Effector memory CD8-positive, alpha-beta T cell (primary cell): ENCODE measurements at regions not wholly inside any gene's neighbourhood (a gene's known extent, or its start where the extent isn't known, plus 50 kb on each side); places are given as distances from the start of the nearest gene placed in this dataset.
"Not testable (repeated sequence)": the region's sequence is repeated elsewhere in the genome, so short reads cannot be mapped to it uniquely, and the experiment has no call there.

Source experiments
- ATAC-seq: fragments of 150-1000 bp; cut with Tn5 transposase; replicated peaks from 2 replicates; pipeline ENCODE4 v1.10.0; 2021; ENCODE audit warnings: mild to moderate bottlenecking, moderate library complexity
- DNase-seq, 3 experiments: peaks; one replicate each; pipeline ENCODE4 v3.0.0; 2021
- H3K27ac Mint-ChIP-seq, 2 donors: one replicate each; pipeline ENCODE4 v1.8.0; 2022; ENCODE audit warnings: mild to moderate bottlenecking in 2 of 2, mixed read lengths in 2 of 2, moderate library complexity in 2 of 2
- H3K27me3 Mint-ChIP-seq, 2 donors: one replicate each; pipeline ENCODE4 v1.8.0; 2022; ENCODE audit warnings: mixed read lengths in 2 of 2
- H3K36me3 Mint-ChIP-seq: one replicate; pipeline ENCODE4 v1.8.0; 2022; ENCODE audit warnings: mild to moderate bottlenecking, moderate library complexity, mixed read lengths; ENCODE audit not compliant: insufficient read depth
- H3K4me1 Mint-ChIP-seq, 2 donors: one replicate each; pipeline ENCODE4 v1.8.0; 2022; ENCODE audit warnings: low read depth in 2 of 2, mixed read lengths in 2 of 2
- H3K4me3 Mint-ChIP-seq, 2 donors: one replicate each; pipeline ENCODE4 v1.8.0; 2022; ENCODE audit warnings: mild to moderate bottlenecking in 2 of 2, mixed read lengths in 2 of 2, moderate library complexity in 2 of 2
- H3K9me3 Mint-ChIP-seq, 2 donors: one replicate each; pipeline ENCODE4 v1.8.0; 2022; ENCODE audit warnings: mixed read lengths in 2 of 2

DNA sequence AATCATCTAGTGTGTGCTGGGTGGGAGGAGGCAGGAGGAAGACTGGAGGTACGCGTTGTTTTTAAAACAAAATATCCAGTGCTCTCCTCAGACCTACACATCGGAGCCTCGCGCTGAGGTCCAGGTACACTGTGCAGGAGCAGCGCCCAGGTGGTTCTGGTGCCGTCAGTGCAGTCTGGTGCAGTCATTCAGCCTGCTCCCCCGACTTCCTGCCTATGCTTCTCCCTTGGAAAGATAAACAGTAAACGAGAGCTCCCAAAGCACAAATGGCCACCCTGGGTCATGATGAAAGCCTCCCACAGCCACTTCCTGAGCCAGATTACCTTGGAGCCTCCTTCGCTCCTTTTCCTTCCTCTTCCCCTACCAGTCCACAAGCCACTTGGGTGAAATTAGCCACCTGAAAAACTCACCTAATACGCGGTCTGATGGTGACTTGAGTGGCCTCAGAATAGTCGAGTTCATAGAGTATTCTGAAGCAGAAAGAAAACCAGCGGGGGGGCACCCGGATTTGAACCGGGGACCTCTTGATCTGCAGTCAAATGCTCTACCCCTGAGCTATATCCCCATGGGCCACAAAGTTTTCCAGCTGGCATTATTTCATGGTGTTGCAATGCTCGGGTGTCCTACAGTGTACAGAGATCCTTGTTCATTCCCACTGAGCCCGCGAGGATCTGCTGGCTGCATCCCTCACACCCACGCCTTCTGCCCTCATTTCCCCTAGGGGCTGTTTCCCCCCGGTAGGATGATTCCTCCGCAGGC, 82.5 kb downstream of the ZNF467 start:
- peak overlapping the region in 1 of 2 donors; percentile 29 for H3K27ac Mint-ChIP-seq
- ATAC-seq (no peak), DNase-seq (no peak)
- H3K27me3 Mint-ChIP-seq = peaks cover 66 to 87% of the 10 kb centered on the region in 2 donors
- H3K36me3 Mint-ChIP-seq = peaks cover 2% of the 10 kb centered on the region
- no peak overlapping the region for H3K4me3 Mint-ChIP-seq
- H3K4me1 Mint-ChIP-seq = no peaks in the 10 kb centered on the region
- H3K9me3 Mint-ChIP-seq = no peaks in the 10 kb centered on the region

GRCh38 chr7:149689291-149689721, 84.1 kb downstream of the ZNF467 start:
- Mint-ChIP-seq H3K36me3 (no peaks in the 10 kb centered on the region), H3K4me3 (no peak overlapping the region), H3K27me3 (peaks cover 65 to 83% of the 10 kb centered on the region in 2 donors), H3K27ac (no peak overlapping the region), H3K9me3 (no peaks in the 10 kb centered on the region), H3K4me1 (no peaks in the 10 kb centered on the region)
- ATAC-seq (no peak), DNase-seq (no peak)

- Mint-ChIP-seq H3K4me3 (no peak overlapping the region), H3K27me3 (peaks cover 68 to 83% of the 10 kb centered on the region in 2 donors), H3K27ac (no peak overlapping the region), H3K4me1 (no peaks in the 10 kb centered on the region), H3K9me3 (no peaks in the 10 kb centered on the region), H3K36me3 (no peaks in the 10 kb centered on the region)
- DNase-seq = no peak
- ATAC-seq = no peak
Observed at GRCh38 chr7:149688836-149689235, 84.6 kb downstream of the ZNF467 start.

DNA sequence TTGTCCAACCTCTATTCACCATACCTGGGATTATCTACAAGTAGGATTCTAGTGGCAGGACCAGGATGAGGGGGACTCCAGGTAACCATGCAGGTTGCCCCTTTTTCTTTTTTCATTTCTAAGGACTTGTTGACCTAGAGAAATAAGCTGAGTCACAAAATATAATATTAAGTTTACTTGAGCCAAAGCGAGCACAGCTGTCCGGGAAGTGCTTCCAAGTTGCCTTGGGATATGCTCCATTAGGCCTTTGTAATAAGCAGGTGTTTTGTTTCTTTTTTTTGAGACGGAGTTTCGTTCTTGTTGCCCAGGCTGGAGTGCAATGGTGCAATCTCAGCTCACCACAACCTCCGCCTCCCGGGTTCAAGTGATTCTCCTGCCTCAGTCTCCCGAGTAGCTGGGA, 85.6 kb downstream of the ZNF467 start:
- H3K27me3 Mint-ChIP-seq = peaks cover 58 to 76% of the 10 kb centered on the region in 2 donors
- not testable (repeated sequence) for H3K36me3 Mint-ChIP-seq, H3K27ac Mint-ChIP-seq, H3K9me3 Mint-ChIP-seq, H3K4me1 Mint-ChIP-seq, H3K4me3 Mint-ChIP-seq, DNase-seq, ATAC-seq

DNA sequence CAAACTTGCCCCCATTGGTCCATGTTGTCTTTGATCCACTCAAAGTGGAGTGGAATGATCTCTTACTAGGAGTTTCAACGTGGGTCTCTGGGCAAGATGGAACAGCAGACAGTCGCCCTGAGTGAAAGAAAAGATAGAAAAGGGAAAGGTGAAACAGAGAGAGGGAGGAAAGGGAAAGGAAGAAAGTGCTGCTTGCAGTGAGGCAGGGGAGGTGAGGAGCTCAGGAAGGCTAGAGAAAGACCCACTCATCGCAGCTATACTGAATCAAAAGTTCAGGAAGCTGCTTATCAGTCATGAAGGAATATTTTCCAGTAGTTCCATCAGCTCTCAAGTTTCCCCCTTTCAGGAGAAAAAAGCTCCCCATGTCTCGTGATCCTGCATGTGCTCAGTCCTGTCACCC, 86.9 kb downstream of the ZNF467 start:
- no peak overlapping the region for H3K27ac Mint-ChIP-seq
- peaks cover 57 to 75% of the 10 kb centered on the region in 2 donors for H3K27me3 Mint-ChIP-seq
- no peaks in the 10 kb centered on the region for H3K4me1 Mint-ChIP-seq
- H3K9me3 Mint-ChIP-seq = no peaks in the 10 kb centered on the region
- no peak overlapping the region for H3K4me3 Mint-ChIP-seq
- H3K36me3 Mint-ChIP-seq = no peaks in the 10 kb centered on the region
- ATAC-seq (no peak), DNase-seq (no peak)

GRCh38 chr7:149686011-149686410, 87.4 kb downstream of the ZNF467 start:
- H3K9me3 Mint-ChIP-seq = peaks cover 0 to under 1% of the 10 kb centered on the region in 2 donors
- H3K36me3 Mint-ChIP-seq = no peaks in the 10 kb centered on the region
- ATAC-seq = no peak
- no peak overlapping the region for H3K27ac Mint-ChIP-seq
- peaks cover 57 to 75% of the 10 kb centered on the region in 2 donors for H3K27me3 Mint-ChIP-seq
- DNase-seq = no peak
- no peaks in the 10 kb centered on the region for H3K4me1 Mint-ChIP-seq
- H3K4me3 Mint-ChIP-seq = no peak overlapping the region

DNA sequence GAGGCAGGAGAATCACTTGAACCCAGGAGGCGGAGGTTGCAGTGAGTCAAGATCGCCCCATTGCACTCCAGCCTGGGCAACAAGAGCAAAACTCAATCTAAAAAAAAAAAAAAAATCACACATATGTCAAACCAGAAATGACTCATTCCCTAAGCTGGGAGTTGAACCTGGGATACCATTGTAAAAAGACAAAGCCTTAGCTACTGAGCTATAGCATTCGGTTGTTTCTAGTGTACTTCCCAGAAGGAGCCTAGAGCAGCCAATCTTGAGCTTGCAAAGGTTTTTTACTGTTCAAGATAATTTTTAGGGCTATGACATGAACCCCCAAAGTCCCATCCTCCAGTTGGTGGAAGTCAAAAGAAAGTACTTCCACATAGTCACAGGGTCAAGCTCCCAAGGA, 87.9 kb downstream of the ZNF467 start:
- peaks cover 0 to 6% of the 10 kb centered on the region in 2 donors for H3K9me3 Mint-ChIP-seq
- H3K4me3 Mint-ChIP-seq = no peak overlapping the region
- no peaks in the 10 kb centered on the region for H3K4me1 Mint-ChIP-seq
- H3K27me3 Mint-ChIP-seq = peaks cover 57 to 75% of the 10 kb centered on the region in 2 donors
- DNase-seq = no peak
- no peaks in the 10 kb centered on the region for H3K36me3 Mint-ChIP-seq
- no peak overlapping the region for H3K27ac Mint-ChIP-seq
- no peak for ATAC-seq

GRCh38 chr7:149683898-149684297, 89.5 kb downstream of the ZNF467 start:
- H3K4me1 Mint-ChIP-seq = no peaks in the 10 kb centered on the region
- DNase-seq (no peak), ATAC-seq (no peak)
- H3K27me3 Mint-ChIP-seq = peaks cover 53 to 74% of the 10 kb centered on the region in 2 donors
- peaks cover 0 to 7% of the 10 kb centered on the region in 2 donors for H3K9me3 Mint-ChIP-seq
- H3K4me3 Mint-ChIP-seq = no peak overlapping the region
- no peaks in the 10 kb centered on the region for H3K36me3 Mint-ChIP-seq
- H3K27ac Mint-ChIP-seq = no peak overlapping the region

DNA sequence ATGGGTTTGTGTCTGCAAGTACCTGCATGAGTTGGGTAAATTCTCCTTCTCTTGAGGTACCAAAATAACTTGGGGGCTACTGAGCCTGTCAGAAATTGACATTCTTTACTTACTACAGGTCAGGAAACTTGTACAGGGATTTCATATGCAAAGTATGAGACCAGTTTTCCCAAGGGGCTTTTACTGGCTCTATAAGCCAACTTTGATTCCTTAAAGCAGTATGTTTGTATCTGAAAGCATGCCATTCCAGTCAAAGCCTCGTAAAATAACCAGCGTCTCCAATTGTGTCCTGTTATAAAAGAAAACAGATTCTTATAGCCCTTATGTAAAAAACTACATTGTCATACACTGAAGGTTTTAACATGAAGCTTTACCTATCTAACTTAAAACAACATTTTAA, 90.2 kb downstream of the ZNF467 start:
- Mint-ChIP-seq H3K27me3 (peaks cover 52 to 74% of the 10 kb centered on the region in 2 donors), H3K4me1 (no peaks in the 10 kb centered on the region), H3K9me3 (peaks cover 0 to 7% of the 10 kb centered on the region in 2 donors), H3K27ac (no peak overlapping the region), H3K4me3 (no peak overlapping the region), H3K36me3 (no peaks in the 10 kb centered on the region)
- ATAC-seq (no peak), DNase-seq (no peak)

DNA sequence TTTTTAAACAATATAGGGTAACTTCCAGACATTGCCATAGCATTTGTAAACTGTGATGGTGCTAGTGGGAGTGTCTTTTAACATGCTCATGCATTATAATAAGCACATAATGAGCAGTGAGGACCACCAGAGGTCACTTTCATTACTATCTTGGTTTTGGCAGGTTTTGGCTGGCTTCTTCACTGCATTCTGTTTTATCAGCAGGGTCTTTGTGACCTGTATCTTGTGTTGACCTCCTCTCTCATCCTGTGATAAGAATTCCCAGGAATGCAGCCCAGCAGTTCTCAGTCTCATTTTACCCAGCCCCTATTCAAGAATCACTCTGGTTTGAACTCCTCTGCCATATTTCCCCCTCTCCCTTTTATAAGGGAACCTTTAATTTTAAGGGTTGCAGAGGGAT, 91.3 kb downstream of the ZNF467 start:
- H3K27me3 Mint-ChIP-seq = peaks cover 59 to 70% of the 10 kb centered on the region in 2 donors

GRCh38 chr7:149681274-149681673, 92.1 kb downstream of the ZNF467 start:
- Mint-ChIP-seq H3K27ac (no peak overlapping the region), H3K27me3 (peaks cover 65 to 73% of the 10 kb centered on the region in 2 donors), H3K9me3 (peaks cover 0 to 7% of the 10 kb centered on the region in 2 donors), H3K4me1 (no peaks in the 10 kb centered on the region), H3K36me3 (no peaks in the 10 kb centered on the region), H3K4me3 (no peak overlapping the region)
- ATAC-seq (no peak), DNase-seq (no peak)

More for the DNA sequence above, 91.3 kb downstream of the ZNF467 start:
- Mint-ChIP-seq H3K4me1 (no peaks in the 10 kb centered on the region), H3K36me3 (no peaks in the 10 kb centered on the region), H3K9me3 (peaks cover 0 to 7% of the 10 kb centered on the region in 2 donors), H3K4me3 (no peak overlapping the region), H3K27ac (no peak overlapping the region)
- ATAC-seq (no peak), DNase-seq (no peak)

DNA sequence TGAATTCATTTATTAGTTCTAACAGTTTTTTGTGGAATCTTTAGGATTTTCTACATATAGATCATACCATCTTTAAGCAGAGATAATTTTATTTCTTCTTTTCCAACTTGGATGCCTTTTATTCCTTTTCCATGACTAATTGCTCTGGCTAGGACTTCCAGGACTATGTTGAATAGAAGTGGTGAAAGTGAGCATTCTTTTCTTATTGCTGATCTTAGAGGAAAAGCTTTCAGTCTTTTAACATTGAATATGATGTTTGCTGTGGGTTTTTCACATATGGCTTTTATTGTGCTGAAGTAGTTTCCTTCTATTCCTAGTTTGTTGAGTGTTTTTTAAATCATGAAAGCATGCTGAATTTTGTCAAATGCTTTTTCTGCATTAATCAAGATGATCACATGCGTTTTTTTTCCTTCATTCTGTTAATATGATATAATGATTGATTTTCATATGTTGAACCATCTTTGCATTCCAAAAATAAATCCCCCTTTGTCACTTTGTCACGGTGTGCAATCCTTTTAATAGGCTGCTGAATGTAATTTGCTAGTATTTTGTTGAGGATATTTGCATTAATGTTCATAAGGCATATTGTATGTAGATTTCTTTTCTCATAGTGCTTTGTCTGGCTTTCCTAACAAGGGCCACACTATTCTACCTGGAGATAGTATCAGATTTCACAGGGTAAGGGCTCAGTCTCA, 92.9 kb downstream of the ZNF467 start:
- H3K4me3 Mint-ChIP-seq = no peak overlapping the region
- peaks cover 0 to 7% of the 10 kb centered on the region in 2 donors for H3K9me3 Mint-ChIP-seq
- DNase-seq (no peak), ATAC-seq (no peak)
- no peaks in the 10 kb centered on the region for H3K36me3 Mint-ChIP-seq
- no peak overlapping the region for H3K27ac Mint-ChIP-seq
- peaks cover 69 to 78% of the 10 kb centered on the region in 2 donors for H3K27me3 Mint-ChIP-seq
- H3K4me1 Mint-ChIP-seq = no peaks in the 10 kb centered on the region

GRCh38 chr7:149674728-149675385, 98.5 kb downstream of the ZNF467 start:
- H3K27ac Mint-ChIP-seq = not testable (repeated sequence)

More at GRCh38 chr7:149674728-149675385, 98.5 kb downstream of the ZNF467 start:
- not testable (repeated sequence) for H3K9me3 Mint-ChIP-seq, H3K4me3 Mint-ChIP-seq, H3K36me3 Mint-ChIP-seq, H3K4me1 Mint-ChIP-seq, ATAC-seq, DNase-seq
- peaks cover 73 to 85% of the 10 kb centered on the region in 2 donors for H3K27me3 Mint-ChIP-seq
